Transverse colon (tissue), 4 donors: ENCODE measurements at regions not wholly inside any gene's neighbourhood (a gene's known extent, or its start where the extent isn't known, plus 50 kb on each side); places are given as distances from the start of the nearest gene placed in this dataset.

ENCODE experiments used
- CTCF ChIP-seq, 5 experiments: fragments of 200-600 bp in 3 of 5; fragments of 450-650 bp in 2 of 5; sonication (generic) in 3 of 5; IDR thresholded peaks; 1 replicate in 2 of 5; 2 replicates in 3 of 5; pipeline ENCODE4 v1.5.1; 2016 to 2017; ENCODE audit warnings: antibody characterized with exemption in 5 of 5, inconsistent platforms in 3 of 5, mild to moderate bottlenecking in 2 of 5, moderate library complexity in 1 of 5
- EP300 ChIP-seq: sonication (generic); formaldehyde crosslinking; IDR thresholded peaks from one replicate; pipeline ENCODE4 v1.6.1; 2017; ENCODE audit warnings: antibody characterized with exemption, low read depth
- POLR2A ChIP-seq: fragments of 450-650 bp; IDR thresholded peaks from one replicate; pipeline ENCODE4 v1.6.1; 2016; ENCODE audit warnings: antibody characterized with exemption, mild to moderate bottlenecking, moderate library complexity
- POLR2AphosphoS5 ChIP-seq, 3 donors: sonication (generic); formaldehyde crosslinking; IDR thresholded peaks; one replicate each; pipeline ENCODE4 v1.6.1; 2016; ENCODE audit warnings: antibody characterized with exemption in 3 of 3

DNA sequence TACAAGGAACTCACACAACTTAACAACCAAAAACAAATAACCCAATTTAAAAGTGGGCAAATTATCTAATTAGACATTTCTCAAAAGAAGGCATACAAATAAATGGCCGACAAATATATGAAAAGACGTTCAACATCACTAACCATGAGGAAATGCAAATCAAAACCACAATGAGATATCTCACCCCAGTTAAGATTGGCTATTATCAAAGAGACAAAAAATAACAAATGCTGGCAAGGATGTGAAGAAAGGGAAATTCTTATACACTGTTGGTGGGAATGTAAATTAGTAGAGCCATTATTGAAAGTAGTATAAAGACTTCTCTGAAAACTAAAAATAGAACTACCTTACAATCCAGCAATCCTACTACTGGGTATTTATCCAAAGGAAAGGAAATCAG is 96.7 kb upstream of the SIRPG start:
- TF ChIP-seq CTCF (IDR thresholded peaks at IDR 0.05), result no peak
- TF ChIP-seq POLR2A, result no peak
- no peak for TF ChIP-seq POLR2AphosphoS5 (IDR thresholded peaks at IDR 0.05)
- TF ChIP-seq EP300, result no peak
